ENCODE measurements at regions not wholly inside any gene's neighbourhood (a gene's known extent, or its start where the extent isn't known, plus 50 kb on each side); places are given as distances from the start of the nearest gene placed in this dataset.

GRCh38 chr13:106384516-106384915 is 150.9 kb downstream of the EFNB2 start:
- Histone ChIP-seq H3K27ac (ENCODE audit: low read depth, low read length) (no peak overlapping the region), H4K20me1 (ENCODE audit: insufficient read depth) (no peaks in the 10 kb centered on the region), H3K36me3 (ENCODE audit: control insufficient read depth in 1 of 2, insufficient read depth in 2 of 2, low read length in 2 of 2) (no peaks in the 10 kb centered on the region), H3K27me3 (ENCODE audit: insufficient read depth, low read length) (no peaks in the 10 kb centered on the region), H3K4me1 (ENCODE audit: control insufficient read depth in 1 of 2, insufficient read depth in 2 of 2, low read length in 2 of 2) (no peaks in the 10 kb centered on the region), H3K9ac (ENCODE audit: low read length) (no peak overlapping the region), H3K9me2 (ENCODE audit: insufficient read depth) (no peaks in the 10 kb centered on the region), H3K9me3 (ENCODE audit: control insufficient read depth in 1 of 2, insufficient read depth in 1 of 2, low read depth in 1 of 2, low read length in 2 of 2) (no peaks in the 10 kb centered on the region), H2AFZ (ENCODE audit: low read depth, low read length, poor library complexity, severe bottlenecking) (no peak overlapping the region), H3K4me2 (ENCODE audit: low read length) (no peak overlapping the region), H3K79me2 (ENCODE audit: insufficient read depth, low read length) (no peaks in the 10 kb centered on the region), H3K4me3 (replicated peaks in 1 of 2; ENCODE audit: low read depth in 1 of 2, low read length in 2 of 2) (no peak overlapping the region)
- RAD21 ChIA-PET (ENCODE audit: low non-redundant PET in 1 of 2, low total read pairs in 2 of 2, uncharacterized antibody in 2 of 2, unreplicated experiment in 2 of 2): no interaction called here
- no peak for ATAC-seq
- DNase-seq (ENCODE audit: low read depth, low spot score): no peak
- intact Hi-C loops (cut with micrococcal nuclease): no loop called here
- CTCF ChIA-PET: no interaction called here
- POLR2A ChIA-PET: no interaction called here
- BruUV-seq (replicated peaks): no TSS peak
- no peak for TF ChIP-seq POLR2AphosphoS5 (IDR thresholded peaks at IDR 0.05; ENCODE audit: low read depth, low read length)
- no peak for TF ChIP-seq RAD21 (IDR thresholded peaks at IDR 0.05; ENCODE audit: low read depth)
- TF ChIP-seq EGR1 (IDR thresholded peaks at IDR 0.05; ENCODE audit: low read depth): no peak
- no peak for TF ChIP-seq ZFX (IDR thresholded peaks at IDR 0.05)
- TF ChIP-seq REST (IDR thresholded peaks at IDR 0.05; ENCODE audit: low read depth): no peak
- no peak for TF ChIP-seq MAX (IDR thresholded peaks at IDR 0.05)
- TF ChIP-seq TCF7L2 (IDR thresholded peaks at IDR 0.05; ENCODE audit: borderline replicate concordance, extremely low read depth, insufficient read depth, insufficient read length): no peak
- no peak for TF ChIP-seq SRF (IDR thresholded peaks at IDR 0.05; ENCODE audit: low read depth)
- no peak for TF ChIP-seq SP1 (IDR thresholded peaks at IDR 0.05; ENCODE audit: low read depth)
- no peak for TF ChIP-seq ATF3 (IDR thresholded peaks at IDR 0.05)
- no peak for TF ChIP-seq ELF1 (IDR thresholded peaks at IDR 0.05; ENCODE audit: borderline replicate concordance, low read depth)

Measured in HCT116 (cell line).